RPMI7951 (cell line): ENCODE measurements at regions not wholly inside any gene's neighbourhood (a gene's known extent, or its start where the extent isn't known, plus 50 kb on each side); places are given as distances from the start of the nearest gene placed in this dataset.
"Not testable (repeated sequence)": the region's sequence is repeated elsewhere in the genome, so short reads cannot be mapped to it uniquely, and the experiment has no call there.

Experiments used
- DNase-seq: peaks from one replicate; pipeline ENCODE4 v3.0.0-alpha.2; 2012; ENCODE audit warnings: low read depth

DNA sequence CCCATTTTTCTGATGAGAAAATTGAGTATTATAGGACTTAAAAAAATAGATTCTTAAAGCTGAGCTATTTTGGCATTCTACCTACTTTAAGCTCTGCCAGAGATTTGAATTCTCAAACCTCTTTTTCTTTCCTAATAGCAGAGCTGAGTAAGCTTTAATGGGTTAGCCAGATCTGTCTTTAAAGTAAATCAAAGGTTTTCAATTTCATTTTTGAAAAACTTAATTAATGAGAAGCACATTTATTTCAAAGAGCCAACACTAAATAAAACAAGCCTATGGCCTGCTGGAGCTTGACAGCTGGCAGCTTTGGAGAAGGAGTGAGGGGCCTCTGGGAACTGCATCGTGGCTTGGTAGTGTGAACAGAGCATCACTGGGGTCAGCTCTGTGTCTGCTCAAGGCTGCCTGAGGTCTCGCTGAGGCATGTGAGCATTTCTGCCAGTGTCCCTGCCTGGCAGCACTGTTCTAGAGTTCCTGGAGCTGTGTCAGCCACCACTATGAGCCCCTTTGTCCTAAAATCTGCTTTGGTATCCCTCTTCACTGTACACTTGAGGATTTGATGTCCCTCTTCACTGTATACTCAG is 50.4 kb upstream of the PRSS23 start:
- no peak for DNase-seq

DNA sequence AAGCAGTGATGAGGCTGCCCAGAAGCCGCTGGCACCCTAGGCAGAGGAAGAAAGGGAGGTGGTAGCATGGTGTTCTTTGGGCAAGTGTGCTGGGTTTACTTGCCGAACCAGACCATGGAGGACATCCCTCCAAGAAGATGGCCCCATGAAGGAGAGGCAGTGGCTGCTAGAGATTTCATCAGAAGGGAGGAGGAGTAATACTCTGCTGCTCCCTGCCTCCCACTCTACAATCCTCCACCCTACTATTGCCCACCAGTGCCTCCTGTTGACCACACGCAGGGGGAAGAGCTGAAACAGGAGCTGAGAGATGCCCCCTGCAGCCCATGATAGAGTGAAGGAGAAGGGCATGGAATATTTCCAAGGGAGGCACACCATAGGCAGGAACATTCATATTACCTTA is 51.0 kb upstream of the PRSS23 start:
- no peak for DNase-seq

DNA sequence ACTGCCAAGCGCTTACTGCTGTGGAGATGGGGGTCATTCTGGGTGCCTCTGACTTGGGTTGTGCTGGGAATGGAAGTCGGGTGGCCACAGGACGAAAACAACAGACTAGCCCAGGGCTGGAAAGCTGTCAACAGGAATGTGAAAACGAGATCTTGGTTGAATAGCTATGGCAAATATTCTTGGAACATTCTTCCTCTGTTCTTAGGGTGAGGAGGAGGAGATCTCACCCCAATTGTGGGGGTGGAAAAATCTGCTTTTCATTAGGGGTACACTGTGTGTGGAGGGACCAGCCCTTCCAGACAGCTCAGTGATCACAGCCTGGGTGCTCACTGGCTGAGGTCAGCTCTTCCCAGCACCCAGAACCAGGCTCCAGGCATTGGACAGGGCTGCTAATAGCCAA is 52.0 kb upstream of the PRSS23 start:
- DNase-seq, result peak; percentile 39

DNA sequence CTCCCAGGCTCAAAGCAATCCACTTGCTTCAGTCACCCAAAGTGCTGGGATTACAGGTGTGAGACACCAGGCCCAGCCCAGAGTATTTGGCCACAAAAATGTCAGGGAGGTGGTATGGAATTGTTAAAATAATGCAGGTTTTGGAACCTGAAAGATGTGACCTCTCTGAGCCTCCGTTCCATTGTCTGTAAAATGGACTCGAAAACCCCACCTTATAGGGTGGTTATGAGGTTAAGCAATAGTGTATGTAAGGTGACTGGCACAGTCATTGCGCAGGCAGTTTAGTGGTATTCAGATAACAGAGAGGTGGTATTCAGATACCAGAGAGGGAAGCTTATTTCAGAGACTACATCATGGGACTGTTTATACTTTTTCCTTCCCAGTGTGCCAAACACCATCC is 52.5 kb upstream of the PRSS23 start:
- DNase-seq, result no peak

DNA sequence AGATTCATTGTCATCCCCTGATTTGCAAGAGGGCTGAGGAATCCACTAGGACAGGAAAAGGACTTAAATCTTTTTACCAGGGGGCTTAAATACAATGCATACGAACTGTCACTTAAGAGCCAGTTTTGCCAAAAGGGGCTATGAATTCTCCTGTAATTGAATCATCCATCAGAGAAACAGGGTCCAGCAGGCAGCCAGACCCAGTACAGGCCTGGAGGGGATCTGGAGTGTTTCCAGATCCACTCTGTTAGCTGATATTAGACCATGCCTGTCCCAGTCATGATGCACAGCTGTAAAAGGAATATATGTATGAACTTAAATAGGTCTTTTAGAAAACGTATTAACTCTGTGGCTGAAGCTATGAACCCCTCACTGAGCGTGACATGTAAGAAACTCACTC is 53.8 kb upstream of the PRSS23 start:
- peak; percentile 74 for DNase-seq

DNA sequence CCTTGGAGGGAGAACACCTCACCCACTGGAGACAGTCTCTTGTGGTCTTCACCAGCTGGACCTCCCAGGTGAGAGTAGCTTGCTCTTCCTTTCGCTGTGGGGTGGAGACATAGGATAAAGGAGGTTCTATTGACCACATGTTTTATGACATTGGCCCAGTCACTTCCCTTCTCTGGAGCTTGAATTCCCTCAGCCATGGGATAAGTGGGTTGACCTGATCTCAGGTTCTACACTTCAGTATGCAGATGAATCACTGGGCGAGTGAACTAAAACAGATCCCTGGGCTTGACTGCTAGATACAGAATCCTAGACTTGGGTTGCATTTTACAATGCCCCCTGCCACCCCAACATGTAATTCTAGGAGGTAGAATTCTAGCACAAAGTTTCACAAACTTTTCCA is 54.8 kb upstream of the PRSS23 start:
- DNase-seq, result no peak

DNA sequence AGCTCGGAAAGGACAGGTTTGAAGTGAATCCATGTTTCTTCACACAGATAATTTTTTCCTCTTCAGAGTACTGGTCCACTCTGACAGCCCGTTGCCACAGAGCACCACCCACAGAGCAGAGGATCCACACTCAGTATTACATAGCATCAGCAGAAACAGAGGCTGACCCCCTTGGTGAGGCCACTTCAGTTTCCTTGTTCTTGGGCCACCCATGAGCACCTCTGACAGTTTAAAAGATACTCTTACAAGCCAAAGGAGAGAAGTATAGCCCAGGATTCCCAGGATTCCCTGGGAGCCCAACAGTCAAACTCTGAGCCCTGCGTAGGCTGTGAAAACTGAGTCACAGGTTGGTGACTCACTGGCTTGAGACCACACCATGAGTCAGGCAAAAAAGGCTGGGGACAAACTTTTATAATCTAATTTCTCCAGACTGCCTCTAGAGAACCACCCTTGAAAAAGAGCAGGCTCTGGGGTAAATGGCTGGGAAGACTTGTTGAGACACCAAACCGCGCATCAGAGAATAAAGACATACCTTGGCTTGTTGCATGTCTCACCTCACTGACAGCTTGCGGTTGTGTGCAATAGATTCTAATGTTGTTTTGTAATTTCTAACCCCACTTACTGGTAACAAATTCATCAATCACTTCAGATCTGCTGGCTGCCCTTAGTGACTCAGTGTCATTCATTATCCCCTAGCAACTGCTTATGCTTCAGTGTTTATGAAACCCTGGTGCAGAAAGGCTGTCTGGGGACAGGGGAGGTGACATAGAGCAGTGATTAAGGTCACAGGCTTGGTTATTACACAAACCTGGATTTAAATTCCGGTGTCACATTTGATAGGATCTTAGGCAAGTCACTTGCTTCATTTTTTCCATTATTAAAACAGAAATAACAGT is 56.9 kb upstream of the PRSS23 start:
- DNase-seq, result peak; percentile 98

DNA sequence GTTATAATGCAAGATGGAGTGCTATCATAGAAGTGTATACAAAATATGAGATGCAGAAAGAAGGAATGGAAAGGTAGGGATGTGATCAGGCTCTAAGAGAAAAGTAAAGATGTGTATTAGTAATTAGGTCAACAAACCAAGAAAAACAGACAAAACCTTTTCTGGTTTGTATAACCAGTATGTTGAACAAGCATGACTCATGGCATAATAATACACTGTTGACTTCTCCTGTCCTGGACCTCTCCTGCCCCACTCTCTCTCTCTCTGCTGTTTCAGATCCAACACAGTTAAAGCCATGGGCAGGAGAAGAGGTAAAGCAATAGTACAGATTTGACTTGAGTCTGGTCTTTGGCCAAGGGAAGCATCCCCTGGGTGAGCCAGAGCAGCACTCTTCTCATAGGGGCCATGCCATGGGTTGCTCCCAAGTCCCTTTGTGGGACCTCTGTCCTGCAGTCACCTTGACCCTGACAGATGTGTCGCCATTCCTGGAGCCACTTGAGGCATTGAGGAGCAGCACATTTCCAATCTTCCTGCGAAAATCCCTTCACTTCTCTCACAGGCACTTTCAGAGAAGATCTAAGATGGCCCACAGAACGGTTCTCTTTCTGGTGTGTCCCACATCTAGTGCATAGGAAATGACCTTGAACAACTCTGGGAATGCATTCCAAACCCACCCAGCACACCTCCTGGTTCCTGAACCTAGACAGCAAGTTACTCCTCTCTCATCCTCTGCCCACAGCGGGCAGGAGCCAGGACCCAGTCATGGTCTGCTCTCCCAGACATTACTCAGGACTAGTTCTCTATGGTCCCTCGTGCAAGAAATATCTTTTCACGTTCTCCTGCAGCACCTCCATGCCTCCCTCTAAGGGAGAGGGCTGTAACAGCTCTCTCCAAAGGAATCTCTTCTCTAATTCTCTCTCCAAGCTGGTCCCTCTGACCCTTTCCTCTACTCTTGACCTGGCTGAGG is 58.2 kb upstream of the PRSS23 start:
- peak; percentile 79 for DNase-seq

DNA sequence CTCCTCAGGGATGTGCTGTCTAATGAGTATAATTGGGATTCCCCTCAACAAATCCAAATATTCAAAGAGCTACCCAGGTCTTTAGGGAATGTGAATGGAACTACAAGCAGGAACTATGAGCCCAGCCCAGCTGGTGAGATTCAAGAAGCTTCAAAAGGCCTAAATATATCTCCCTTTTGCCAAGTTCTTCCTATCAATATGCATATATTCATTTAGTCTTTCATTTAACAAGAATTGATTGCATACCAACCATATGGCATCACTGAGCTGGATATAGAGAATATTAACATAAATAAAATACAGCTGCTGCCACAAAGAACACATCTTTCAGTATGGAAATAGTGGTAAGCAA is 58.9 kb upstream of the PRSS23 start:
- no peak for DNase-seq

DNA sequence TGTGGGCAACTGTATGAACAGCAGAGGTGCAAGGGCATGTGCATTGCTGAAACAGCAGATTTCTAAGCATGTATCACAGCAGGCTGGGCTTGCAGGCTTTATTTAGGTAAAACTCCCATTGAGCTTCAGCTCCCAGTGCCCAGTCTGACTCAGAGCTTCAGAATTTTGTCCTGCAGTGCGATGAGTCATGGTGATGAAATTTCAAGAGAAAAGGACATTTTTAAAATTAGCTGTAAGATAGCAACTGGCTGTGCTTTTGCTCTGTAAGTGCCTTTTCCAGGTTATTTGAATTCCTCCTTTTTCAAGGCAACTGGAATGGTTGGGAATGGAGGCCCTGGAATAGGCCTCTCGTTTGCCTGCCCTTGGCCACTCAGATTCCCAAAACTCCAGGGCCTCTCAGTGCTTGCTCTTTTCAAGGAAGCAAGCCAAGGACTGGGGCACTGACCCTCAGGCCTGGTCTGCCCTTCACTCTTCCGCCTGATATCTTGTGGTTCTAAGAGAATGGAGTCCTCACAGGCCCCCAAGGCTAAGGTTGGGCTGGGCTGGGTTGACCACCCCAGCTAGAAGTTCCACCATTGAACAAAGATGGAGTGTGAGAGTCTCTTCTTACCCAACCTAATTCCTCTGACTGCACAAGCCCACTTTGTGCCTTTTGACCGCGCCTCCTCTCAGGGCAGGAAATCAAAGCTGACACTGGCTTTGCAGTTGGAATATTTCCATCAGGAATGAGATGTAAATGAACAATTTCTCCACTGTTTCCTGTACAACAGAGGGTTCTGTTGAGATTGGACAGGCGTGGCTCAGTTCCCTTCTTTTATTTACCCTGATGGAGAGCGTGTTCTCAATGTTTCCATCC is 59.5 kb upstream of the PRSS23 start:
- DNase-seq, result peak; percentile 97

DNA sequence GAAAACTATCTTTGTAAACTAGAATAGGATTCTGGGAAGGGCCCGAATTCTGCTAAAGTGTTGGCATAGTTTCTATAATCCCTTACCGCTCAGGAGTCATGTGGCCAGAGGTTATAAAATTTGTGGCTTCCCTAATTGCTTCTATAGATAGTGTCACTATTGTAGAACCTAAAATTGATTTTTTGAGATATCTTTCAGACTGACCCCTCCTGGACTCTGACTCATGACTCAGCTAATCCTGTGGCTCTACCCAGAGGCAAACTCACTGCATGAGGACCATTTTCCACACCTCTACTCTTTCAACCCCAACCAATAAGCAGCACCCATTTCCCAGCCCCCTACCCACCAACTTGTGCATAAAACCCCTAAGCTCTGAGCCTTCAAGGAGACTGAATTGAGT is 61.8 kb upstream of the PRSS23 start:
- DNase-seq, result peak; percentile 48

DNA sequence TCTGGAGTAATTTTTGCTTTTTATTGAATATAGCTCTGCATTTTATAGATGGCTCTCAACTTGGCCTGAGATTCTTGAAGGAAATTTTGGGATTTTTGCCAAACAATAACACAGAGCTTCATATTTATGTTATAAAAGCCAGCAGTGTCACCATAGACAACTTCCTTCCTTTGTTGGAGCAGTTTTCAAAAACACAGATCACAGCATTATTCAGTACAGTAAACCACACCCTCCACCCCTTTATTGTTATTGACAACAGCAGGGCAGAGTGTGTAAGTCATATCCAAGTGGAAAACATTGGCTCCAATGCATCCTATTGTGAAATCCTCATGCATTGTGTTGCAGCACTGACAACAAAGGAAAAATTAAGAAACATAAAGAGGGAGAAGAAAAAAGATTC is 62.6 kb upstream of the PRSS23 start:
- no peak for DNase-seq

DNA sequence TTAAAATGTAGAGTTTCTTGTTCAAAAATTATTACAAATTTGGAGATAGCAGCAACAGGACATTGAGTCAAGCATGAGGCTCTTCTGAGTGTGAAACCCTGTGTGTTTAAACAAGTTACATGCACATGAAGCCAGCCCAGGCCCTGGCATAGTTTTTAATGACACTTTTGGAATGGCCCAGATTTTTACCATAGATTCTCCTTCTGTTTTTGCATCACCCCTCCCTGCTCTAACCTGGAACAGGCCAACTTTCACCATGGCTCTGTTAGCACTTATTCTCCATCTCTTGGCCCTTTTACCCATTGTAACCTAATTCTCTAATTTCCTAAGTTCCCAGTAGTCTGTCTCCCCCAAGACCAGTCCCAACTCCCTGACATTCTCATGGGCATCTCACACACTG is 63.1 kb upstream of the PRSS23 start:
- DNase-seq, result no peak

DNA sequence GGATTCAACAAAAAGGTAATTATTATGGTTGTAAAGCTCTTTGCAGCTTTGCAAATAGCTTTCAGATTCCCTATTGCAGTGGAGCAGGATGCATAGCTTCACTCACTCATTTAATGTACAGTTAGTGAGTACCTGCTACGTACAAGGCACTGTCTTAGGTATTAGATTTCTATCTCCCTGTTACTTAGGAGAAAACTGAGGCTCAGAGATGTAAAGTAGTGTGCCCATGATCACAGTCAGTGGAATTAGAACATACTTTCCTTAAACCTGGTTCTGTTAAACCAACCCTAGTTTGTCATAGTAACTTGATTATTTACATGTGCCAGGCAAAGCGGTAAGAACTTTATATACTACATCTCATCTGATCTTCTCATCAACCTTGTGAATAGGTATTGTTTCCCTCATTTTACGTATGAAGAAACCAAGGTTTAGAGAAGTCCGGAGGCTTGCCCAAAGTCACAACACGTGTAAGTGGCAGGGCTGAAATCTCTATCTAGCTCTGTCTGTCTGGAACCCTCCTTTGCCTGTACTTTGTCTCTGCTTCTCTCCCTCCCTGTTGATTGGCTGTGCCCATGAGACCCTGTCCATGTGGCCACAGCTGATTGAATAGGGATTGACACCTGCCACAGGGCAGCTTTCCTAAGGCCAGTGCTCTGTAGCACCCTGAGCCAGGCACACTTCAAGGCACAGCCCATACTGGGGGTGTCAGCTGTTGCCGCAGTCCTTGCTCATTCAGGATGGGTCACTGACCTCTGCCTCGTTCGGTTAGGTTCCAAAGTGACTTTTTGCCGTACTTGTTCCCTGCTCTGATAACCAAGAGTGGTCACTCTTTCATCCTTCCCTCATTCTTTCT is 63.8 kb upstream of the PRSS23 start:
- DNase-seq, result no peak

DNA sequence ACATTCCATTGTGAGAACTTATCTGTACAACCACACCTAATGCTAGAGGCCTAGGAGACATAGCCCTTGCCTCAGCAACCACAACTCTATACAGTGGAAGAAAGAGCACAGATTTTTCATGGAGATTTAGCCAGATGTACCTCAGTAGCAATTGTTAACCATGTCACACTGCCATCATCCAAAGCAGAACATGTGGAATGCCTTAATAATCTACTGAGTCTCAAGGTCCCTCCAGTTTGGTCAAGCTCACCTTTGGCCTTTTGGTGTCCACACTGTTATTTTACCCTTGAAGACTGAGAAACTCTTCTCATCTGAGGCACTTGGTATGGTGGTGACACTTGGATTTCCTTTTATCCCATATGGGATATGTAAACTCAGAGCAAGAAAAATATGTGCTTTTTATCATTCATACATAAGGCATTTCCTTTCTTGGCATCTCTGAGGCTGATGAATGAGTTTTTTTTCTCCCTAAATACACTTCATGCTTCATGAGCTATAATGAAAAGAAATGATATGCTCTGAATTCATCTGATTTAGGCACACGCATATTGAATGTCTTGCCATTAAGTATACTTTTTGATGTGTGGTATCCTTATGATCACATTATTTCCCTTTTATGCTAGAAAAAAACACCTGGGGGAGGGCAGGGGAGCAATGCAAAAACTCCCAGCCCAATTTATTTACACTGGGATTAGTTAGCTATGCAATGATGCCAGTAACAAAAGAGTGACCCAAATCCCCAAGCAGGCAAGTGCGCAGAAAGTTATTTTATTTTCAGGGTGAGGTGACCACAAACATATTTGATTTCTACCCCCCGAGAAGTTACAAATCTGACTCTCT is 63.3 kb upstream of the ME3 start:
- no peak for DNase-seq

DNA sequence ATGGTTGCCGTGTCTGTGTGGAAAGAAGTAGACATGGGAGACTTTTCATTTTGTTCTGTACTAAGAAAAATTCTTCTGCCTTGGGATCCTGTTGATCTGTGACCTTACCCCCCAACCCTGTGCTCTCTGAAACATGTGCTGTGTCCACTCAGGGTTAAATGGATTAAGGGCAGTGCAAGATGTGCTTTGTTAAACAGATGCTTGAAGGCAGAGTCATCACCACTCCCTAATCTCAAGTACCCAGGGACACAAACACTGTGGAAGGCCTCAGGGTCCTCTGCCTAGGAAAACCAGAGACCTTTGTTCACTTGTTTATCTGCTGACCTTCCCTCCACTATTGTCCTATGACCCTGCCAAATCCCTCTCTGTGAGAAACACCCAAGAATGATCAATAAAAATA is 60.3 kb upstream of the ME3 start:
- not testable (repeated sequence) for DNase-seq

DNA sequence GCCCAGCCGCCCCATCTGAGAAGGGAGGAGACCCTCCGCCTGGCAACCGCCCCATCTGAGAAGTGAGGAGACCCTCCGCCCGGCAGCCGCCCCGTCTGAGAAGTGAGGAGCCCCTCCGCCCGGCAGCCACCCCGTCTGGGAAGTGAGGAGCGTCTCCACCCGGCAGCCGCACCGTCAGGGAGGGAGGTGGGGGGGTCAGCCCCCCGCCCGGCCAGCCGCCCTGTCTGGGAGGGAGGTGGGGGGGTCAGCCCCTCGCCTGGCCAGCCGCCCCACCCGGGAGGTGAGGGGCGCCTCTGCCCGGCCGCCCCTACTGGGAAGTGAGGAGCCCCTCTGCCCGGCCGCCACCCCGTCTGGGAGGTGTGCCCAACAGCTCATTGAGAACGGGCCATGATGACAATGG is 59.9 kb upstream of the ME3 start:
- DNase-seq, result not testable (repeated sequence)

DNA sequence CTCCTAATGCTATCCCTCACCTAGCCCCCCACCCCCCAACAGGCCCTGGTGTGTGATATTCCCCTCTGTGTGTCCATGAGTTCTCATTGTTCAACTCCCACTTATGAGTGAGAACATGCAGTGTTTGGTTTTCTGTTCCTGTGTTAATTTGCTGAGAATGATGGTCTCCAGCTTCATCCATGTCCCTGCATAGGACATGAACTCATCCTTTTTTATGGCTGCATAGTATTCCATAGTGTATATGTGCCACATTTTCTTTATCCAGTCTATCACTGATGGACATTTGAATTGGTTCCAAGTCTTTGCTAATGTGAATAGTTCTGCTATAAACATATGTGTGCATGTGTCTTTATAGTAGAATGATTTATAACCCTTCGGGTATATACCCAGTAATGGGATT is 57.2 kb upstream of the ME3 start:
- not testable (repeated sequence) for DNase-seq

DNA sequence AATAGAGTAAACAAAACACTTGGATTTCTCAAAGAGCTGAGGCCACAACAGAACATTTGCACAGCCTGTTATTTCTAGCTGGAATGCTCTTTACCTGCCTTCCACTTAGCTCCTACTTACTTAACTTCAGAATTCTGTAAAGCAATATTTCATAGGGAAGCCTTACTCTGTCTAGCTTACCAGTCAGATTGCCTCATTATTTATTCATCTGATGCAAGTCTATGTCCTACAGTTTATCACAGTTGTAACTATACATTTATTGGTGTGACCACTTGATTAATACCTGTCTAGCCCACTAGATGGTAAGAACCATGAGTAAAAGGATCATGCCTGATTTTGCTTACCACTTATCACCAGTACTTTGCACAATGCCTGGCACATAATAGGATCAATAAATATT is 56.1 kb upstream of the ME3 start:
- no peak for DNase-seq
